HL-60 (cell line): ENCODE measurements at regions not wholly inside any gene's neighbourhood (a gene's known extent, or its start where the extent isn't known, plus 50 kb on each side); places are given as distances from the start of the nearest gene placed in this dataset.

ENCODE experiments used
- DNase-seq, 2 experiments: peaks; one replicate each; pipeline ENCODE4 v3.0.0-alpha.2; 2010 to 2020; ENCODE audit warnings: low read depth in 1 of 2, low spot score in 1 of 2
- H3K27ac ChIP-seq: fragments of 250-450 bp; sonication (Bioruptor Pico); replicated peaks from 2 replicates; pipeline ENCODE4 v1.5.1; 2020; ENCODE audit warnings: mild to moderate bottlenecking, moderate library complexity
- H3K27me3 ChIP-seq: fragments of 250-450 bp; sonication (Bioruptor Pico); 2 replicates; pipeline ENCODE4 v1.5.1; 2021; ENCODE audit warnings: mild to moderate bottlenecking, moderate library complexity; ENCODE audit not compliant: insufficient read depth, poor library complexity, severe bottlenecking
- H3K4me3 ChIP-seq: replicated peaks from 2 replicates; pipeline ENCODE4 v1.5.1; 2011; ENCODE audit warnings: mild to moderate bottlenecking, control low read depth, low read length; ENCODE audit not compliant: insufficient read depth
- CTCF ChIP-seq: IDR thresholded peaks from one replicate; pipeline ENCODE4 v1.5.1; 2011; ENCODE audit warnings: low read length, control low read depth, inconsistent platforms; ENCODE audit not compliant: insufficient read depth
- GABPA ChIP-seq: IDR thresholded peaks from 2 replicates; pipeline ENCODE4 v1.6.1; 2012; ENCODE audit warnings: low read depth
- POLR2AphosphoS5 ChIP-seq: IDR thresholded peaks from 2 replicates; pipeline ENCODE4 v1.6.1; 2012; ENCODE audit warnings: low read depth
- REST ChIP-seq: IDR thresholded peaks from 2 replicates; pipeline ENCODE4 v1.6.1; 2012; ENCODE audit warnings: low read depth; ENCODE audit not compliant: insufficient replicate concordance
- SPI1 ChIP-seq: IDR thresholded peaks from 2 replicates; pipeline ENCODE4 v1.6.1; 2012; ENCODE audit warnings: low read depth, mild to moderate bottlenecking, borderline replicate concordance

- Histone ChIP-seq H3K27me3 (no peaks in the 10 kb centered on the region), H3K4me3 (no peak overlapping the region), H3K27ac (no peak overlapping the region)
- TF ChIP-seq POLR2AphosphoS5: no peak
- no peak for TF ChIP-seq SPI1
- no peak for DNase-seq
Observed at GRCh38 chr4:123661080-123661737, 264.6 kb downstream of the SPRY1 start.

- Histone ChIP-seq H3K4me3 (no peak overlapping the region), H3K27me3 (no peaks in the 10 kb centered on the region), H3K27ac (no peak overlapping the region)
- DNase-seq: no peak
- TF ChIP-seq REST (no peak), CTCF (no peak), GABPA (no peak), POLR2AphosphoS5 (no peak), SPI1 (no peak)
Observed at GRCh38 chr4:123662827-123663226, 266.2 kb downstream of the SPRY1 start.

- DNase-seq: no peak
- Histone ChIP-seq H3K27ac (no peak overlapping the region), H3K4me3 (no peak overlapping the region), H3K27me3 (no peaks in the 10 kb centered on the region)
- TF ChIP-seq SPI1: no peak
- no peak for TF ChIP-seq GABPA
- no peak for TF ChIP-seq REST
- TF ChIP-seq POLR2AphosphoS5: no peak
- no peak for TF ChIP-seq CTCF
Observed at GRCh38 chr4:123666486-123666885, 269.9 kb downstream of the SPRY1 start.

GRCh38 chr4:123667496-123667895 lies 270.9 kb downstream of the SPRY1 start:
- DNase-seq: no peak
- no peak for TF ChIP-seq POLR2AphosphoS5
- no peak for TF ChIP-seq GABPA
- no peak for TF ChIP-seq SPI1
- TF ChIP-seq REST: no peak
- TF ChIP-seq CTCF: no peak
- Histone ChIP-seq H3K27ac (no peak overlapping the region), H3K27me3 (no peaks in the 10 kb centered on the region), H3K4me3 (no peak overlapping the region)
